Neural cell (in vitro differentiated cells): ENCODE measurements at regions not wholly inside any gene's neighbourhood (a gene's known extent, or its start where the extent isn't known, plus 50 kb on each side); places are given as distances from the start of the nearest gene placed in this dataset.

Experiments used
- CTCF ChIP-seq: fragments of 450-650 bp; IDR thresholded peaks from 2 replicates; pipeline ENCODE4 v1.5.1; 2014; ENCODE audit warnings: antibody characterized with exemption, mild to moderate bottlenecking, moderate library complexity; ENCODE audit not compliant: poor library complexity, severe bottlenecking
- POLR2AphosphoS5 ChIP-seq: IDR thresholded peaks from 2 replicates; pipeline ENCODE4 v1.6.1; 2012
- RAD21 ChIP-seq: fragments of 450-650 bp; conservative IDR thresholded peaks from 2 replicates; pipeline ENCODE4 v1.6.1; 2014; ENCODE audit warnings: antibody characterized with exemption, mild to moderate bottlenecking, moderate library complexity

- TF ChIP-seq CTCF (no peak), POLR2AphosphoS5 (no peak), RAD21 (no peak)
These were observed 601.1 kb upstream of the PIK3C3 start for GRCh38 chr18:41353777-41354528.
